GM12892 (cell line): ENCODE measurements at regions not wholly inside any gene's neighbourhood (a gene's known extent, or its start where the extent isn't known, plus 50 kb on each side); places are given as distances from the start of the nearest gene placed in this dataset.

Source experiments
- POLR2A ChIP-seq: IDR thresholded peaks from 2 replicates; pipeline ENCODE4 v1.6.1; 2011; ENCODE audit warnings: low read depth, low read length, control low read depth
- POLR2AphosphoS5 ChIP-seq: IDR thresholded peaks from 2 replicates; pipeline ENCODE4 v1.6.1; 2011; ENCODE audit warnings: low read depth, low read length, control low read depth

GRCh38 chr6:47372318-47372717 lies 62.6 kb upstream of the TNFRSF21 start:
- TF ChIP-seq POLR2AphosphoS5 = no peak
- TF ChIP-seq POLR2A = no peak
